GM19372 (cell line): ENCODE measurements at regions not wholly inside any gene's neighbourhood (a gene's known extent, or its start where the extent isn't known, plus 50 kb on each side); places are given as distances from the start of the nearest gene placed in this dataset.

Experiments
- ATAC-seq: cut with Tn5 transposase; IDR thresholded peaks from one replicate; pipeline ENCODE4 v1.9.1; 2021; ENCODE audit warnings: mild to moderate bottlenecking, low read depth, moderate library complexity; ENCODE audit not compliant: unreplicated experiment

- ATAC-seq = no peak
These were observed 389.5 kb downstream of the MTX2 start for GRCh38 chr2:176658708-176659107.

GRCh38 chr2:176662753-176663152 lies 393.5 kb downstream of the MTX2 start:
- ATAC-seq = no peak

- no peak for ATAC-seq
These were observed 395.2 kb downstream of the MTX2 start for GRCh38 chr2:176664478-176664877.

GRCh38 chr2:176665086-176665485 lies 395.8 kb downstream of the MTX2 start:
- ATAC-seq = no peak

- ATAC-seq = no peak
These were observed 399.7 kb downstream of the MTX2 start for GRCh38 chr2:176668912-176669311.

- no peak for ATAC-seq
These were observed 400.3 kb downstream of the MTX2 start for GRCh38 chr2:176669398-176670174.

GRCh38 chr2:176675271-176675949 lies 406.2 kb downstream of the MTX2 start:
- ATAC-seq = no peak

GRCh38 chr2:176677746-176678265 lies 408.6 kb downstream of the MTX2 start:
- no peak for ATAC-seq

GRCh38 chr2:176678571-176678970 lies 409.3 kb downstream of the MTX2 start:
- ATAC-seq = no peak

- no peak for ATAC-seq
These were observed 409.9 kb downstream of the MTX2 start for GRCh38 chr2:176679061-176679669.

- no peak for ATAC-seq
These were observed 411.8 kb downstream of the MTX2 start for GRCh38 chr2:176680916-176681516.

GRCh38 chr2:176681584-176682115 lies 412.4 kb downstream of the MTX2 start:
- no peak for ATAC-seq

- ATAC-seq = no peak
These were observed 413.0 kb downstream of the MTX2 start for GRCh38 chr2:176682278-176682677.

- no peak for ATAC-seq
These were observed 414.4 kb downstream of the MTX2 start for GRCh38 chr2:176683618-176684111.

- no peak for ATAC-seq
These were observed 416.7 kb downstream of the MTX2 start for GRCh38 chr2:176685908-176686307.

- no peak for ATAC-seq
These were observed 417.1 kb downstream of the MTX2 start for GRCh38 chr2:176686328-176686727.

- ATAC-seq = no peak
These were observed 418.1 kb downstream of the MTX2 start for GRCh38 chr2:176687342-176687741.

- ATAC-seq = no peak
These were observed 418.7 kb downstream of the MTX2 start for GRCh38 chr2:176687944-176688343.

GRCh38 chr2:176689711-176690110 lies 420.5 kb downstream of the MTX2 start:
- ATAC-seq = no peak

GRCh38 chr2:176691471-176691870 lies 422.2 kb downstream of the MTX2 start:
- ATAC-seq = no peak

- no peak for ATAC-seq
These were observed 423.3 kb downstream of the MTX2 start for GRCh38 chr2:176692533-176692932.
